ENCODE measurements at regions not wholly inside any gene's neighbourhood (a gene's known extent, or its start where the extent isn't known, plus 50 kb on each side); places are given as distances from the start of the nearest gene placed in this dataset.
"Not testable (repeated sequence)": the region's sequence is repeated elsewhere in the genome, so short reads cannot be mapped to it uniquely, and the experiment has no call there.

DNA sequence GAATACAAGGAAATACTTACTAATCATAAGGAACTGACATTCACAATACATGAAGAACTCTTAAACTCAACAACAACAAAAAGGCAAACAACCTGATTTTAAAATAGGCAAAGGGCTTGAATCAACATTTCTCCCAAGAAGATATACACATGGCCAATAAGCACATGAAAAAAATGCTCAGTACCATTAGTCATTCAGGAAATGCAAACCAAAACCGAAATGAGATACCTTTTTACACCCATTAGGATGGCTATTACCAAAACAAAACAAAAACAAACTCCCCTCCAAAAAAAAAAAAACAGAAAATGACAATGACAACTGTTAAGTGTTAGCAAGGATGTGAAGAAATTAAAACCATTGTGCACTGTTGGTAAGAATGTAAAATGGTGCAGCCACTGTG, 104.1 kb upstream of the ZNF462 start:
- no peak for DNase-seq (ENCODE audit: low read depth)

DNA sequence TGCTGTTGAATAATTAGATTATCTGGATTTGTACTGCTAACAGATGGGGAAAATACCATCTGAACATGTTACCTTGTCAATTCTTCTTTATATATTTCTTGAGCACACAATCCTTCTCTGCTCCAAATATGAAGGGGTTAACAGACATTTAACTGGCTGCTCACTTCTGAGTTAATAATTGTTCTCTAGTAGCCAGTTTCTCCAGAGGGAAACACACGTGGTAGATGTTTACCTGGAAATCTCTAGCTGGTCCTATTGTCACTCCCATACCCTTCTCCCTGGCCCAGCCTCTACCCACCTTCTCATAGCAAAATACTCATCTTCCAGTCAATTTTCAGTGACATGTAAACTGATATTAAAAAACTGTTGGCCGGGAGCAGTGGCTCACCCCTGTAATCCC, 101.5 kb upstream of the ZNF462 start:
- DNase-seq (ENCODE audit: low read depth): no peak

DNA sequence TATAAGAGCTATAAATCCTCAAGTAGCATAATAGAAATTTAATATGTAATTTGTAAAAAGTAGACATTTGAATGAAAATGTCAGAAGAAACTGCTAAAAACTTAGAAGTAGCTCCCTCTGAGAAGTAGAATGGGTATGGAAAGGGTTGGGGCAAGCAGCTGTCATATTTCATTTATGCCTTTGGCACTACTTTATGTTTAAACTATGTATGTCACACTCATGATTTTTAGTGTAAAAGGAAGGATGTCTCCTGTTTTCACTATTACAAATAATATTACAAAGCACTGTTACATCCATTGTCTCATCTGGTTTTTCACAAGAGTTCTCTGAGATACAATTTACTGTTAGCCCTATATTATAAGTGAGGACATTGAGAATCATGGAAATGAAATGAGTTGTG, 96.3 kb upstream of the ZNF462 start:
- no peak for DNase-seq (ENCODE audit: low read depth)

DNA sequence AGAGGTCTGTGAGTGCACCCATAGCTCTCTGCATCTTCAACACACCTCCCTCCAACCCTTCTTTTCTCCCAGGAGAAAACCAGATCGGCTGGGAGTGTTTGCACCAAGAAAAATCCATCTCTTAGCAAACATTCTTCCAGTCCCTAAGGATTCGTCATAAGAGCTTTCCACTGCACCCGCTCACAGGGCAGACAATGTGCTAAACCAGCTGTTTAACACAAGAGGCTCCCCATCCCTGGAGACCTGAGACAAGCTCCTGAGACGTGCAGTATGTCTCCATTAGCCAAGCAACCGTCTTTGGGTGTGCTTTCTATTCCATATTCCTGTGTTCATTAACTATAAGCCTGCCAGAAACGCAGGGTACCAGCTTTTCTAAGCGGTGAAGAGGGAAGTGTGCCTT, 93.6 kb upstream of the ZNF462 start:
- DNase-seq (ENCODE audit: low read depth): no peak

DNA sequence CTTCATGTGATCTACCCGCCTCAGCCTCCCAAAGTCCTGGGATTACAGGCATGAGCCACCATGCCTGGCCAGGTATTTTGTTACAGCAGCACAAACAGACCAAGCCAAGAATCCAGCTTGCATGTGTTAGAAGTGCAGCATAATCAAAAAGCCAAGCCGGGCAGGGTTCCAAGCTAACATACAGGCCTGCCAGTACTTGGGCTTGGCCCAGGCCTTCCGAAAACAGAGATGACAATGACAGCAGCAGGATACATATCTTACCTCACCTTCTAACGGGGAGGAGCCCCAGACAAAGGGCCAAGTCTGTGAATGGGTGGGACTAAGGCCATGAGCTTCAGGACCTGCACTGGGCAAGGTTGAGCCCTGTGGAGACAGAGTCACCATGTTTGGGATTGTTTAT, 91.4 kb upstream of the ZNF462 start:
- no peak for DNase-seq (ENCODE audit: low read depth)

DNA sequence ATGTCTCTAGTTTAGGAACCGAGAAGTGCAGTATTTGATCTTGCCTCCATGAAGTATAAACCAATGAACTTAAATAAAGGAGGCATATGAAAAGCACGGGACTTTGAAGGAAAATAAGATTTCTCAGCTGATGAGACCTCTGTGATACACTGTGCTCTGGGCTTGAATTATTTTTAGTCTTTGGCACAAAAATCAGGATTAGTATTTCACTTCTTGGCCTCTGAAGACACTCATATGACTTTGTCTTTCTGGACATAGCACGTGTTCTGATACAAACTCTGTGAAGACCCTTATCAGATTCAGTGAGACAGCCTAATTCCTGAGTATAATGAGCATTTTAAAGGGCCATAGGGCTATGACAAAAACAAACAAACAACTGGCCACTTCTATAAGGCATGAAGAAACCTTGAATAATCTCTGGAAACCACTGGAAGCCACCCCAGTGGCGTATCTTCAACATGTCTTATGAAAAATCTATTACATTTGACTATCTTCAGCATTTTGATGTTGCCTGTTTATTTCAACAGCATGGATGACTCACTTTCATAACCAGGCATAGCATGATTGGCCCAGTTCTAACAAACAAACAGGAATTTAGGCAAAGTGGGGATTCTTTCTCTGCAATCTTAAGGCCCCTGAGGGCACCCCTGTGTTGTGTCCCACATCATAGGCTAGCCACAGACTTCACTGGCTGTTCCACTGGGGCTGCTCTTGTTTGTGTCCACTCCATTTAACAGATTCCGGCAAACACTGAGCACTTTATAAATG, 90.3 kb upstream of the ZNF462 start:
- no peak for DNase-seq (ENCODE audit: low read depth)

DNA sequence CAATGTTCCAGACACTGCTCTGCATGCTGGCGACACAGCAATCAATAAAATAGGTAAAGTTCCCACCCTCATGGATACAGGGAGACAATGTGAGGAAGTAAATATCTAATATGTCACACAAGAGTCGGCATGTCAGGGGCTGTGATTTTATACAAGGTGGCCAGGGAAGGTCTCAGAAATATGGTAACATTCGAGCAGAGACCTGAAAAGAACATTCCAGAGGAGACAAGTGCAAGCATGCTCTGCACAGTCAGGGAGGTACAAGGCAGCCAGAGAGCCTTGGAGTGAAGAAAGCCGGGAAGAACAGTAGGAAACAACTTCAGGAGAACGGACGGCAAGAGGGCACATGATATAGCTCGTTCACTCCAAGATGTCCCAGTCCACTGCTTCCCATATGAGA, 89.2 kb upstream of the ZNF462 start:
- DNase-seq (ENCODE audit: low read depth): no peak

DNA sequence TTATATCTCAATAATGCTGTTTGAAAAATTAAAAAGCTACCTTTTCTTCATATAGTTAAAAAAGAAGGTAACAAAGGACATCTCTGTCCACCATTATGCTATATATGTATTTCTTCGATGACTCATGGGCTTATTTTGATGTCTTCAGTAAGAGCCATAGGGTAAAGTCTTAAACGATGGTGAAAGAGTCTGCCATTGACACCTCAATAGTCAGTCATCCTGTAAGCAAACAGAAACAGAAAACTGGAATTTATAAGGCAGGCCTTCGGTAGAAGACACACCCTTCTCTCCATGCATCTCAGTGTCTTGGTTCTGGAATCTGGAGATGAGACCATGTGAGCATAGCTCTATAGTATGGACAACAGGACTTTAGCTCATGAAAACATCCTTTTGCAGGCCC, 87.0 kb upstream of the ZNF462 start:
- no peak for DNase-seq (ENCODE audit: low read depth)

DNA sequence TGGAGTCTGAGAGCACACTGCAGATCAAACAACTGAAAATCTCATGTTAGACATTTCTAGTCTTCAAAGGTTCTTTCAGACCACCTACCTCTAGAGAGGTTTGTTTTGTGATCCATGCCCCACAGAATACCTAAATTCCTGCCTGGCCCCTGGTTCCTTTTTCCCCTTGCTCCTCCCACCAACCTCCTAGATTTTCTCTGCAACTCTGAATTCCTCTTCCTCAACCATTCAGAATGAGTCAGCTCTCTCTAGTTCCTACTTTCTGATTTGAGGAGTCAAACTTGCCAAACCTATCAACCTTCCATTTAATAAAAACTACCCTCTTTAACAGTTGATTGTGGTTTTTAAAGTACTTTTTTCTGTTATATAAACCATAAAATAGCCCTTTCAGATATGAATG, 83.2 kb upstream of the ZNF462 start:
- DNase-seq (ENCODE audit: low read depth): no peak

DNA sequence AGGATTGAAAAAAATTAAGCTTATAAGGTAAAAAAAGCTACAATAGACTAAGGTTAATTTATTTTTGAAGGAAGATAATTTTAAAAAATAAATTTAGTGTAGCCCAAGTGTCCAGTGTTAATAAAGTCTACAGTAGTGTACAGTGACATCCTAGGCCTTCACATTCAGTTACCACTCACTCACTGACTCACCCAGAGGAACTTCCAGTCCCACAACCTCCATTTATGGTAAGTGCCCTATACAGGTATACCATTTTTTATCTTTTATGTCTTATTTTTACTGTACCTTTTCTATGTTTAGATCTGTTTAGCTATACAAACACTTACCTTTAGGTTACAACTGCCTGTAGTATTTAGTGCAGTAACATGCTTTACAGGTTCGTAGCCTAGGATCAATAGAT, 79.8 kb upstream of the ZNF462 start:
- no peak for DNase-seq (ENCODE audit: low read depth)

DNA sequence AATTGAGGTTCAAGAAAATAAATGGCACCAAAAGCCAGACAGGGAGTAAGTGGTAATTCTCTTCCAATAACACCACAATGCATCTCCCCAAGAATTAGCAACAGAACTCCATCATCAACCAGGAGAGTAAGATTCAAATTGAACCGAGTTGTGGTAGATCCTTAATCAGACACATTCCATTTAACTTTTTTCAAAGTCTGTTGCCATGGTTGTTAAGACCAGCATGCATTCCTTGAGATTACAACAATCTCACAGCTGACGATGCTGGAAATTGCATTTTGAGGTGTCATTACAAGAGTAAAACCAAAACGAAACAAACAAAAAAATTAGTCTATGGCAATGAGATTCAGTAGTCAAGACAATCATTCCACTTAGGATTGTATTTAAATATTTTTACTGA, 78.9 kb upstream of the ZNF462 start:
- no peak for DNase-seq (ENCODE audit: low read depth)

DNA sequence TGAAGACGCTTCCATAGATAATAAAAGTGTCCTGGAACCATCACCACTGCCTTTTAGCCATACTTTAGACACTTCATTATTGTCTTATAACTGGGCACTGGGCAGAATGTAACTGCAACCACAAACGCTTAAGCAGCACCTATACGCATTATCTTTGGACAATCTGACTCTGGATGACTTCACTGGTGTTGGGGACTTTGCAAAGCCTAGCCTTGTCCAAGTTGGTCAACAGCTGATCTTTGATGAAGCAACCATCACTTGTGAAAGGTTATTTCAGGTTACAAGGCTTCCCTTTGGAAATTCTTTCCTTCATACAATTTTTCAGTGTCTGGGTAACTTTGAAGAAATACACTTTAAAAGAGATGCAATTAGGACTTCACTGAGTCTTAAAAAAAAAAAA, 77.8 kb upstream of the ZNF462 start:
- DNase-seq (ENCODE audit: low read depth): no peak

DNA sequence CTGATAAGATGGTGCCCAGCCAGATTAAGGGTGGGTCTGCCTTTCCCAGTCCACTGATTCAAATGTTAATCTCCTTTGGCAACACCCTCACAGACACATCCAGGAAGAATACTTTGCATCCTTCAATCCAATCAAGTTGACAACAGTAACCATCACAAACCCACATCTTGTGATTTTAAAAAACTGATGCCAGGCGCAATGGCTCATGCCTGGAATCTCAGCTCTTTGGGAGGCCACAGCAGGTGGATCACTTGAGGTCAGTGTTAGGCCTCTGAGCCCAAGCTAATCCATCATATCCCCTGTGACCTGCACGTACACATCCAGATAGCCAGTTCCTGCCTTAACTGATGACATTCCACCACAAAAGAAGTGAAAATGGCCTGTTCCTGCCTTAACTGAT, 74.9 kb upstream of the ZNF462 start:
- DNase-seq (ENCODE audit: low read depth): not testable (repeated sequence)

DNA sequence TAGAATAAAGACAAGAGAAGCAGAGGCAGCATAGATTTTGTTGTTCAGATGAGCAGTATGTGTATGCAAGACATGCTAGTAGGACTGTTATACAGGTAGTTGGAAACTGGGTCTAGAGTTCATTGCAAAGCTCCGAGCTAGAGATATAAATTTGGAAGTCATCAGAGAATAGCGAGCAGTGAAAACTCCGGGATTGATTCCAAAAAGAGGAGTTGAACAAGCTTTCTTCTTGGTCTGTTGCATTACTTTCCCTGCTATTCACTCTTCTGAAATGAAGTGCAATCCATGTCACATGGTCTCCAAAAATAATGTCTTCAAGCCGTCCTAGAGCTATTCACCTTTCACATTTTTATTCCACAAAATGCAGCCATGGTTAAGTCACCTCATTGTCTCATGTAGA, 67.9 kb upstream of the ZNF462 start:
- DNase-seq (ENCODE audit: low read depth): no peak

DNA sequence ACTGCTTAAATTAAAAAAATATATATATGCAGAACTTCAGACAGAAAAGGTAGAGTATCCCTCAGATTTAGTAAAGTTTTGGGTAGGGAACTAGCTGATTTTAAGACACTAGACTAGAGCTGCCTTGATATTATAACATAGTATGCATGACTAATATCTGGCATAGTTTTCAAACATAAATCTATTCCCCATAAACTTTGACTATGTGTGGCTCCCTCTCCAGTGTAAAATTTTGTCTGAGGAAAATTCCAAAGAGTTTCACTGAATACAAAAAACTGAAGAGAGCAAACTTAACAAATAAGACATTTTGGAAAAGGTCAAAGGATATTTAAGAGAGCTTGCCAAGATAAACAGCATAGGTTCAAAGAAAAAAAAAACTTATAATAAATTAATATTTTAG, 66.2 kb upstream of the ZNF462 start:
- no peak for DNase-seq (ENCODE audit: low read depth)

DNA sequence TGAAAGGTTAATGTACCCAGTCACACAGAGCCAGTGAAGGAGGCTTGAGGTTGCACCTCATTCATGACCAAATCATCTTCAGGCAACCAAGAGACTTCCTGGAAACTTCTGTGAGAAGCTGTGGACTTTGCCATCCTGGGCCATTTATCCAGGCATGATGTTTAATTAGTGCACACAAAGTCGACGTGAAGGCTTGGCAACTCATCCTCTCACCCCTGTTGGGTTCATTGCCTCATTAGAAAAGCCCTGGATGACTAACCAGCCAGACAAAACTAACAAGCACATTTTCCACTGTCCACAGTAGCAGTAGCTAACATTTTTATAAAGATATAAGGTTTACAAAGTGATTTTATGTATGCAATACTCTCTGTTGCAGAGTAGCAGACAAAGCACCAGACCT, 65.7 kb upstream of the ZNF462 start:
- no peak for DNase-seq (ENCODE audit: low read depth)

DNA sequence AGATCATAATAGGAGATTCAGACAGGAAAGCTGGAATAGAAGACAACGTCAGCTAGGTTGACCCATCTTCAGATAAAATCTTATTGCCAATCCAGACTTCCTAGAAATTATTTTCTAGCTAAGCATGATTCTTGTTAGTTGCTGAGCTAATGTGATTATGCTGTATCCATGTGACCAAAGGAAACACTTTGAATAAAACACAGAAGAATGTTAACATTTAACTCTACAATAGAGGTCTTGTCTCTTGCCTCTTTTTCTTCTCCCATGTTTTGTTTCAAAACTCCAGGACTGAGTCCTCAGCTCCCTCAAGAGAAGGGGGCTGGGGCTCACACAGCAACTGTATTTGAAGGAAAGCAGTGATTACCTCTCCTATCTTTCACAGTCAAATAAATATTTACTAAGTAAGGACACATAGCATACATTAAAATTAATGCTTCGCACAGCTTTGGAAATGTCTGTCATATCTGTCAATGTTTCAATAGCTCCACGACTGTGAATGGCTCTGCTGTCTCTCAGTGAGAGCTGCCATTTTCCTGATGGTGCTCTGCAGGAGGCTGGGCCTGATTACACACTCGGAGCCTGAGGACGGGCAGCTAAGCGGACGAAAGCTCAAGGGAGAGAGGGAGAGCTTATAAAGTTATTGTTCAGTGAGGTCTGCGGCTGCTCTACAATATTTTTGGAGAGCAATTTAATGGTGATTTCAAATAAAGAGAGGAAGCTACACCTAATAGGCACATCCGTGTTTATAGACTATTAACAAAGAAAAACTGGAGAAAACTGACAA, 64.8 kb upstream of the ZNF462 start:
- no peak for DNase-seq (ENCODE audit: low read depth)

DNA sequence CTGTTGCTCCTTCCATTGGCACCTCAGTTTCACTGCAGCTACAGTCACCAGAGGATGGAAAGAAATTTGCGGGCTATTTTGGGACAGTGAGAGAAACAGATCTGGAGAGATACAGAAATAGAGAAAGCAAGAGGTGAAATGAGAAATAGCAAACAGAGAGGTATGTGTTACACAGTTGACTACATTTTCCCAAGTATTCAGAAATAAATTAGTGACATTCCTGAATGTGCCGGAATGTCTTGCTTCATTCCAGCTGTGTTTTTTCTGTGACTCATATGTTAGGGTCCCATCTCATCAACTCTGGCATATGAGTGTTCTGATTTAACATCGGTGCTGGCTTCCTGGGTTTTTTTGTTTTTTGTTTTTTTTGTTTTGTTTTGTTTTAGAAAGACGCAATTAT, 63.8 kb upstream of the ZNF462 start:
- DNase-seq (ENCODE audit: low read depth): no peak

DNA sequence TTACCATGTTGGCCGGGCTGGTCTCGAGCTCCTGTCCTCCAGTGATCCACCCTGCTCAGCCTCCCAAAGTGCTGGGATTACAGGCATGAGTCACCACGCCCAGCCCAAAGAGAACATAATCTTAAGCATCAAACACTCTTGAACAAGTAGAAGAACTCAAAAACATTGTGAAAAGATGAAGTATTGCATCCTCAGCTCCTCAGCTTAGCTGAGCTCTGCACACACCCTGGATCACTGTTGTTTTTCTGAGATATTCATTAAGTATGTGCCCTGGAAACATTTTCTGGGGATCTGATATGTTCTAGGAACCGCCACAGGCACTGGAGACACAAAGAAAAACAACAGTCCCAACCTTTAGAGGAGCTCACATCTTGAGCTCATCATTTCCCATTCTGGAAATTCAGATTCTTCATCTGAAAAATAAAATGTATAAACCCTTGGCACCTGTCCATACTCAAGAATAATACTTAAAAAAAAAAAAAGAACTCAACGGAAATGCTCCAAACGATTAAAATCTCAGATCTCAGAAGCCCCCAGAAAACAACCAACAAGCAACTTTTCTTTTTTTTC, 62.2 kb upstream of the ZNF462 start:
- no peak for DNase-seq (ENCODE audit: low read depth)

DNA sequence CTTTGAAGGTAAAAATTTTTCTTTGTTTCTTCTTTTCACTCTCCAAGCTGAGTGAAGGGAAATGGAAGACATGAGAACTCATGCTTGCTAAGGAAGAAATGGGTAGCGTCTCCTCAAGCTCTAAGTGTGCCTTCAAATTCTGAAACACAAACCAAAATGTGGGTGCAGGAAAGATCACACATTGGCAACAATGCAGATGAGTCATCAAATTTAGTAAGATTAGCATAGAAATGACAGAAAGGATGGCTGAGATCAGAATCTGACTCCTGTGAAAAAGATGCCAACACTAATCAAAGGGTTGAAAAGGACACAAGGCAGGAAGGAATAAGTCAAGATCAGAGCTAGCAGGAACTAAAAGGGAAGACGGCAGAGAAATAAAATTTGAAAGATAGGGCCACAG, 61.1 kb upstream of the ZNF462 start:
- no peak for DNase-seq (ENCODE audit: low read depth)
